PFSK-1 (cell line): ENCODE measurements at regions not wholly inside any gene's neighbourhood (a gene's known extent, or its start where the extent isn't known, plus 50 kb on each side); places are given as distances from the start of the nearest gene placed in this dataset.

Experiments used
- FOXP2 ChIP-seq: optimal IDR thresholded peaks from 2 replicates; pipeline ENCODE3; 2011; ENCODE audit warnings: borderline replicate concordance, control low read depth, inconsistent platforms; ENCODE audit not compliant: insufficient read depth; ENCODE audit errors: extremely low read length, extremely low read depth
- POLR2AphosphoS5 ChIP-seq: IDR thresholded peaks from 2 replicates; pipeline ENCODE4 v1.6.1; 2012; ENCODE audit warnings: low read depth, mild to moderate bottlenecking, control low read depth, low read length, moderate library complexity
- REST ChIP-seq, 2 experiments: IDR thresholded peaks; 2 replicates each; pipeline versions ENCODE4 v1.6.1 to v1.8.0; 2011 to 2012; ENCODE audit warnings: low read depth in 2 of 2, low read length in 2 of 2, control low read depth in 1 of 2, inconsistent platforms in 1 of 2, mild to moderate bottlenecking in 1 of 2, moderate library complexity in 1 of 2; ENCODE audit not compliant: insufficient read depth in 1 of 2
- SIN3A ChIP-seq: IDR thresholded peaks from 2 replicates; pipeline ENCODE4 v1.6.1; 2012; ENCODE audit warnings: mild to moderate bottlenecking, low read length, moderate library complexity, borderline replicate concordance; ENCODE audit not compliant: insufficient read depth
- TAF1 ChIP-seq: IDR thresholded peaks from 2 replicates; pipeline ENCODE4 v1.6.1; 2012; ENCODE audit warnings: low read length, control low read depth, borderline replicate concordance; ENCODE audit not compliant: insufficient read depth

DNA sequence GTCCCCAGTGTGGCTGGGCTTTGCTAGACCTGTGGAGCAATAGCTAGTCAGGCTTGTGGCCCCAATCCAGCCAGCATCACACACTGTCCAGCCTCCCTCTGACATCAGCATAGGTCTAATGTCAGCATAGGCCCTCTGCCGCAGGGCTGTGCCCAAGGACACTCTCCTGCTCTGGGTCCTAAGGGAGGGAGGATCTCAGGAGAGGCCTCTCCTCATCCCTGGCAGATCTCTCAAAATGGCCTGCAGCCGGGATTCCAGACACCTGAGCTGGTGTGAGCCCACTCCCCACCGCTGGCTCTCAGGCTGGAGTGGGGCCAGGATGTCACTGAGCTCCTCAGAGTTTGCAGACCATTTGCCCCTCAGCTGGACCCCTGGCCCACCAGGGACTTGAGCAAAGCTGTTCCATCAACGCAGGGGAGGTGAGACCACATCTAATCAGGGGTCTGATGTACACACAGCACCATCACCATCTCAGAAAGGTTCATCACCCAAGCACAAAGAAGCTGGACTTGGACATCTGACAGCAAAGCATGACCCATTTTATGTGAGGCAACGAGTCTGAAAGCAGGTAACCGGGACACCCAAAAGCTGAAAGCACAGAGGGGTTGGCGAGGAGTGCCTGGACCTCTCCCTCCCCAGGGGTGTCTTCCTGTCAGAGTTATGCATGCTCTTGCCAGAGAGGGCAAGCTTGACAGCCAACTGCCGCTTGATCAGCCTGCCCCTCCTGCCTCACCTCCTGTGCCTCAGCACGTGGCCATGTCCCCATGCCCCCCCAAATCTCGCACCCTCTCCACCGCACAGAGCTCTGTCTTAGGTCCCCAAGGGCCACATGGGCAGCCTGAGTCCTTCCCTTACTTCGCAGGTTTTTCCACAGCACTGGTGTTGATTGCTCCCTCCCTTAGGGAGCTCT lies 69.7 kb upstream of the SEPTIN5 start:
- TF ChIP-seq POLR2AphosphoS5 (no peak), TAF1 (no peak), REST (IDR thresholded peaks at IDR 0.05; ENCODE audit: insufficient read depth in 1 of 2, low read depth in 2 of 2, low read length in 2 of 2) (no peak), SIN3A (no peak), FOXP2 (no peak)
